ENCODE measurements at regions not wholly inside any gene's neighbourhood (a gene's known extent, or its start where the extent isn't known, plus 50 kb on each side); places are given as distances from the start of the nearest gene placed in this dataset.

GRCh38 chr7:136640977-136641376 is 227.5 kb upstream of the CHRM2 start:
- TF ChIP-seq YY1 (IDR thresholded peaks at IDR 0.05; ENCODE audit: low read depth, low read length) = no peak
- no peak for TF ChIP-seq POLR2A (IDR thresholded peaks at IDR 0.05; ENCODE audit: control extremely low read depth in 1 of 2, low read depth in 2 of 2, low read length in 2 of 2)
- no peak for TF ChIP-seq SIN3A (conservative IDR thresholded peaks at IDR 0.05 in 1 of 2, IDR thresholded peaks at IDR 0.05 in 1 of 2; ENCODE audit: low read depth in 1 of 2, low read length in 2 of 2)
